PC-9 (cell line): ENCODE measurements at regions not wholly inside any gene's neighbourhood (a gene's known extent, or its start where the extent isn't known, plus 50 kb on each side); places are given as distances from the start of the nearest gene placed in this dataset.

ENCODE experiments used
- BruUV-seq: library from RNA; stranded (reverse); fragments of 400-500 nt; replicated peaks from 2 replicates; lab custom pipeline; 2021; lab: Mats Ljungman, UMichigan
- CTCF ChIA-PET: fragments of 300-600 bp; sonication (Branson Sonifier 250); formaldehyde crosslinking; loops from one replicate; lab custom pipeline; 2022; ENCODE audit warnings: antibody characterized with exemption; lab: Charles Lee
- POLR2A ChIA-PET: fragments of 300-600 bp; sonication (Branson Sonifier 250); formaldehyde crosslinking; loops from one replicate; lab custom pipeline; 2022; ENCODE audit warnings: antibody characterized with exemption; ENCODE audit not compliant: unreplicated experiment; lab: Charles Lee
- DNase-seq, 2 experiments: peaks; one replicate each; pipeline versions ENCODE4 v3.0.0 to v3.0.0-alpha.2; 2015 to 2022; ENCODE audit warnings: mixed read lengths in 1 of 2
- H2AFZ ChIP-seq: fragments of 200-600 bp; sonication (generic); 2 replicates; pipeline ENCODE4 v1.8.1; 2017; ENCODE audit warnings: antibody characterized with exemption
- H3F3A ChIP-seq: fragments of 200-600 bp; sonication (generic); 2 replicates; pipeline ENCODE4 v1.8.1; 2017; ENCODE audit warnings: antibody characterized with exemption, mild to moderate bottlenecking, low read depth; ENCODE audit not compliant: insufficient read depth
- H3K27ac ChIP-seq: fragments of 200-600 bp; sonication (generic); 2 replicates; pipeline ENCODE4 v1.6.1; 2016; ENCODE audit warnings: mixed run types
- H3K27me3 ChIP-seq: fragments of 200-600 bp; sonication (generic); 2 replicates; pipeline ENCODE4 v1.6.1; 2016; ENCODE audit warnings: low read depth, mixed run types; ENCODE audit not compliant: insufficient read depth
- H3K36me3 ChIP-seq: fragments of 200-600 bp; sonication (generic); 2 replicates; pipeline ENCODE4 v1.6.1; 2016; ENCODE audit warnings: low read depth, mixed run types
- H3K4me1 ChIP-seq: fragments of 200-600 bp; sonication (generic); replicated peaks from 2 replicates; pipeline ENCODE4 v1.6.1; 2016; ENCODE audit warnings: mixed run types; ENCODE audit not compliant: insufficient read depth
- H3K4me2 ChIP-seq: fragments of 200-600 bp; sonication (generic); 2 replicates; pipeline ENCODE4 v1.6.1; 2017; ENCODE audit warnings: mixed run types
- H3K4me3 ChIP-seq: fragments of 200-600 bp; sonication (generic); 2 replicates; pipeline ENCODE4 v1.6.1; 2016; ENCODE audit warnings: mixed run types
- H3K79me2 ChIP-seq: fragments of 200-600 bp; sonication (generic); 2 replicates; pipeline ENCODE4 v1.6.1; 2017; ENCODE audit warnings: low read depth, mixed run types
- H3K9me2 ChIP-seq: fragments of 200-600 bp; sonication (generic); 2 replicates; pipeline ENCODE4 v1.8.1; 2017; ENCODE audit warnings: mild to moderate bottlenecking; ENCODE audit not compliant: insufficient read depth
- H3K9me3 ChIP-seq: fragments of 200-600 bp; sonication (generic); 2 replicates; pipeline ENCODE4 v1.8.1; 2016; ENCODE audit warnings: low read depth; ENCODE audit not compliant: insufficient read depth
- H4K20me1 ChIP-seq: fragments of 200-600 bp; sonication (generic); 2 replicates; pipeline ENCODE4 v1.8.1; 2017; ENCODE audit not compliant: insufficient read depth
- EZH2 ChIP-seq: fragments of 200-600 bp; sonication (generic); IDR thresholded peaks from 2 replicates; pipeline ENCODE4 v1.8.0; 2017; ENCODE audit warnings: antibody characterized with exemption, low read depth
- intact Hi-C: fragments of 100-400 bp; cut with micrococcal nuclease; formaldehyde crosslinking; loops from one replicate; pipeline ENCODE4 v1.10.0; 2022; ENCODE audit not compliant: unreplicated experiment
- TF ChIP-seq, protein P1 (sequence below): fragments of 200-600 bp; sonication (generic); conservative IDR thresholded peaks from 2 replicates; pipeline ENCODE4 v1.6.1; 2017; ENCODE audit warnings: mixed run types, antibody characterized with exemption, mild to moderate bottlenecking, moderate library complexity

DNA sequence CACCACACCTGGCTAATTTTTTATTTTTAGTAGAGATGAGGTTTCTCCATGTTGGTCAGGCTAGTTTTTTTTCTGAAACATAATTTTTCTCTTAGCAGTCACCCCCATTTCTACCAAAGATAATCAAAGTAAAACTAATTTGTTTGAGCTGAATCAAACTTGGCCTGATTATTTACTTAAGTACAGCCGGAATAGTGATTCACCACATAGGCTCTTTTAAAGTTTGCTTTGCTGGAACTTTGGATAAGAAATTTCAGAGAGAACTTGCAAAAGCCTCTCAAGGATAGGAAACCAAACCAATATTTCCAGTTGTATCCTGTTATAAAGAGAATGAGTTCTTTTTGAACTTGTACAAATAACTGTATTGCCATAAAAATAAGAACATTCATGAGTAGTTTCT is 105.0 kb upstream of the SYNCRIP start:
- intact Hi-C loops, result no loop called here
- Histone ChIP-seq H3K36me3 (no peaks in the 10 kb centered on the region), H3K79me2 (no peaks in the 10 kb centered on the region), H3K4me2 (0 out of 2 replicates have a peak overlapping the region, but pooled peaks have one; percentile 29), H4K20me1 (no peaks in the 10 kb centered on the region), H3K9me2 (no peaks in the 10 kb centered on the region), H3K27me3 (no peaks in the 10 kb centered on the region), H3K9me3 (no peaks in the 10 kb centered on the region), H3K4me1 (peaks cover 10% of the 10 kb centered on the region), H3K4me3 (no peak overlapping the region), H2AFZ (no peak overlapping the region), H3K27ac (peak overlapping the region; percentile 23; the same call in 1 of the 2 replicates), H3F3A (no peaks in the 10 kb centered on the region)
- TF ChIP-seq EZH2, result no peak
- TF ChIP-seq, protein P1, sequence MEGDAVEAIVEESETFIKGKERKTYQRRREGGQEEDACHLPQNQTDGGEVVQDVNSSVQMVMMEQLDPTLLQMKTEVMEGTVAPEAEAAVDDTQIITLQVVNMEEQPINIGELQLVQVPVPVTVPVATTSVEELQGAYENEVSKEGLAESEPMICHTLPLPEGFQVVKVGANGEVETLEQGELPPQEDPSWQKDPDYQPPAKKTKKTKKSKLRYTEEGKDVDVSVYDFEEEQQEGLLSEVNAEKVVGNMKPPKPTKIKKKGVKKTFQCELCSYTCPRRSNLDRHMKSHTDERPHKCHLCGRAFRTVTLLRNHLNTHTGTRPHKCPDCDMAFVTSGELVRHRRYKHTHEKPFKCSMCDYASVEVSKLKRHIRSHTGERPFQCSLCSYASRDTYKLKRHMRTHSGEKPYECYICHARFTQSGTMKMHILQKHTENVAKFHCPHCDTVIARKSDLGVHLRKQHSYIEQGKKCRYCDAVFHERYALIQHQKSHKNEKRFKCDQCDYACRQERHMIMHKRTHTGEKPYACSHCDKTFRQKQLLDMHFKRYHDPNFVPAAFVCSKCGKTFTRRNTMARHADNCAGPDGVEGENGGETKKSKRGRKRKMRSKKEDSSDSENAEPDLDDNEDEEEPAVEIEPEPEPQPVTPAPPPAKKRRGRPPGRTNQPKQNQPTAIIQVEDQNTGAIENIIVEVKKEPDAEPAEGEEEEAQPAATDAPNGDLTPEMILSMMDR, result no peak
- POLR2A ChIA-PET, result no interaction called here
- CTCF ChIA-PET, result no interaction called here
- peak in 1 of 2 experiments; percentile 77 for DNase-seq
- BruUV-seq, result no TSS peak

DNA sequence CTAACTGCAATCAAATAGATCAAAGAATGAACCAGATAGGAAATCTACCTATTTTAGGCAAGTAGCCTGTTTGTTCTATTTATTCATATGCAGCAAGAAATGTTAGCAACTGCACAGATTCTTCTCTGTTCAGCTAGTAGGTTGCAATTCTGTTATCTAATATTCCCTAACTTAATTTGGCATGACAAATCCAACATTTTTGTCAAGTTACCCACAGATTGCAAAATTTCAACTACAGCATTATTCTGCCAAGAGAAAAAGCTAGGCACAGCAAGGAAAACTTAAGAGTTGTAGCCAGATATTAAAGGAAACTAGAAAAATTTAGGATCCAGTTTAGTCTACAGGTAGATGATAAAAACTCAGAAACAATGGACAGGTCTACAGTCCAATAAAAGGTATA is 104.4 kb upstream of the SYNCRIP start:
- Histone ChIP-seq H3K4me3 (no peak overlapping the region), H3K36me3 (no peaks in the 10 kb centered on the region), H4K20me1 (no peaks in the 10 kb centered on the region), H3K27ac (peak overlapping the region; percentile 23; the same call in 1 of the 2 replicates), H3K4me2 (no peak overlapping the region), H3K79me2 (no peaks in the 10 kb centered on the region), H3F3A (no peaks in the 10 kb centered on the region), H3K4me1 (peaks cover 10% of the 10 kb centered on the region), H3K9me2 (no peaks in the 10 kb centered on the region), H2AFZ (no peak overlapping the region), H3K9me3 (no peaks in the 10 kb centered on the region), H3K27me3 (no peaks in the 10 kb centered on the region)
- CTCF ChIA-PET, result no interaction called here
- POLR2A ChIA-PET, result no interaction called here
- DNase-seq, result no peak
- TF ChIP-seq EZH2, result no peak
- TF ChIP-seq, protein P1, result no peak
- intact Hi-C loops, result no loop called here
- BruUV-seq, result no TSS peak

DNA sequence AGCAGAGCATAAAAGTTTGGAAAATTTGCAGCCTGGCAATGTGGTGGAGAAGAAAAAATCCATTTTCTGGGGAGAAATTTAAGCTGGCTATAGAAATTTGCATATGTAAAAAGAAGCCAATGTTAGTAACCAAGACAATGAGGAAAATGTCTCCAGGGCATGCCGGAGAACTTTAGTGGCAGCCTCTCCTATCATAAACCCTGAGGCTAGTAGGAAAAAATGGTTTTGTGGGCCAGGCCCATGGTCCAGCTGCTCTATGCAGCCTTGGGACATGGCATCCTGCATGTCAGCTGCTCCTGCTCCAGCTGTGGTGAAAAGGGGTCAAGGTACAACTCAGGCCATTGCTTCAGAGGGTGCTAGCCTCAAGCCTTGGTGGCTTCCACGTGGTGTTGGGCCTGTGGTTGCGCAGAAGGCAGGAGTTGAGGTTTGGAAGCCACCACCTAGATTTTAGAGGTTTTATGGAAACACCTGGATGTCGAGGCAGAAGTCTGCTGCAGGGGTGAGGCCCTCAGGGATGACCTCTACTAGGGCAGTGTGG is 101.8 kb upstream of the SYNCRIP start:
- H3K9me2 ChIP-seq, result no peaks in the 10 kb centered on the region
- ChIA-PET CTCF (no interaction called here), POLR2A (no interaction called here)
- H3K36me3 ChIP-seq, result no peaks in the 10 kb centered on the region
- no peaks in the 10 kb centered on the region for H4K20me1 ChIP-seq
- no peak overlapping the region for H3K4me2 ChIP-seq
- H3K4me1 ChIP-seq, result peaks cover 10% of the 10 kb centered on the region
- intact Hi-C loops, result no loop called here
- BruUV-seq, result no TSS peak
- TF ChIP-seq EZH2, result no peak
- TF ChIP-seq, protein P1, result no peak
- no peaks in the 10 kb centered on the region for H3F3A ChIP-seq
- no peaks in the 10 kb centered on the region for H3K79me2 ChIP-seq
- H3K4me3 ChIP-seq, result no peak overlapping the region
- no peak overlapping the region for H3K27ac ChIP-seq
- no peak for DNase-seq
- H3K27me3 ChIP-seq, result no peaks in the 10 kb centered on the region
- no peaks in the 10 kb centered on the region for H3K9me3 ChIP-seq
- no peak overlapping the region for H2AFZ ChIP-seq
